K562 (cell line): ENCODE measurements at regions not wholly inside any gene's neighbourhood (a gene's known extent, or its start where the extent isn't known, plus 50 kb on each side); places are given as distances from the start of the nearest gene placed in this dataset.

Experiments
- BRD9 ChIP-seq: fragments of 450-650 bp; IDR thresholded peaks from 2 replicates; pipeline ENCODE4 v1.6.1; 2018; ENCODE audit warnings: low read depth; ENCODE audit not compliant: partially characterized antibody
- CBX3 ChIP-seq, 2 experiments: IDR thresholded peaks; 1 replicate in 1 of 2; 2 replicates in 1 of 2; pipeline ENCODE4 v1.6.1; 2012; ENCODE audit warnings: inconsistent platforms in 2 of 2, low read length in 2 of 2, borderline replicate concordance in 1 of 2, control low read depth in 1 of 2
- CREB3L1 ChIP-seq: fragments of 450-650 bp; IDR thresholded peaks from 2 replicates; pipeline ENCODE4 v1.6.1; 2014; ENCODE audit warnings: low read depth, mild to moderate bottlenecking, moderate library complexity, borderline replicate concordance
- ETS2 ChIP-seq: IDR thresholded peaks from 2 replicates; pipeline ENCODE4 v1.6.1; 2016; ENCODE audit warnings: borderline replicate concordance, missing genetic modification characterization, mild to moderate bottlenecking, moderate library complexity, missing compliant biosample characterization; ENCODE audit not compliant: poor library complexity, severe bottlenecking
- GATA2 ChIP-seq: sonication (generic); formaldehyde crosslinking; IDR thresholded peaks from 2 replicates; pipeline ENCODE4 v1.4.0; 2020; ENCODE audit warnings: mild to moderate bottlenecking, missing genetic modification reagents
- L3MBTL2 ChIP-seq: fragments of 450-650 bp; IDR thresholded peaks from 2 replicates; pipeline ENCODE4 v1.6.1; 2016; ENCODE audit warnings: mild to moderate bottlenecking, moderate library complexity
- MEF2A ChIP-seq: IDR thresholded peaks from 2 replicates; pipeline ENCODE4 v1.6.1; 2011; ENCODE audit warnings: low read depth, mild to moderate bottlenecking, low read length, moderate library complexity; ENCODE audit not compliant: control insufficient read depth
- MEIS2 ChIP-seq: fragments of 450-650 bp; IDR thresholded peaks from 2 replicates; pipeline ENCODE4 v1.6.1; 2014; ENCODE audit warnings: mild to moderate bottlenecking; ENCODE audit not compliant: partially characterized antibody
- NEUROD1 ChIP-seq: fragments of 150-350 bp; IDR thresholded peaks from 2 replicates; pipeline ENCODE4 v1.6.1; 2014; ENCODE audit warnings: borderline replicate concordance, low read length, low read depth; ENCODE audit not compliant: partially characterized antibody
- PCBP1 ChIP-seq: fragments of 200-400 bp; formaldehyde crosslinking; IDR thresholded peaks from 2 replicates; pipeline ENCODE4 v1.6.1; 2018; ENCODE audit warnings: mild to moderate bottlenecking, low read depth, low read length; ENCODE audit not compliant: poor library complexity, severe bottlenecking
- RAD21 ChIP-seq, 2 experiments: fragments of 250-450 bp in 1 of 2; fragments of 450-650 bp in 1 of 2; sonication (Bioruptor Pico) in 1 of 2; formaldehyde crosslinking in 1 of 2; IDR thresholded peaks in 1 of 2; conservative IDR thresholded peaks in 1 of 2; 2 replicates each; pipeline versions ENCODE4 v1.4.0 to v1.8.0; 2020 to 2022; ENCODE audit warnings: mild to moderate bottlenecking in 2 of 2, moderate library complexity in 1 of 2
- SMAD2 ChIP-seq: fragments of 150-350 bp; IDR thresholded peaks from 2 replicates; pipeline ENCODE4 v1.6.1; 2014; ENCODE audit warnings: low read depth, mild to moderate bottlenecking, low read length
- SNAPC5 ChIP-seq: fragments of 250-450 bp; sonication (Bioruptor Pico); IDR thresholded peaks from 2 replicates; pipeline ENCODE4 v1.8.0; 2021; ENCODE audit warnings: moderate library complexity, mild to moderate bottlenecking, inconsistent platforms
- TCF15 ChIP-seq: fragments of 250-450 bp; sonication (Bioruptor Pico); IDR thresholded peaks from 2 replicates; pipeline ENCODE4 v1.8.0; 2022; ENCODE audit warnings: moderate library complexity, mild to moderate bottlenecking, inconsistent platforms
- ZFX ChIP-seq: sonication (generic); formaldehyde crosslinking; IDR thresholded peaks from 2 replicates; pipeline ENCODE4 v1.8.0; 2022; ENCODE audit warnings: mild to moderate bottlenecking, missing genetic modification reagents, moderate library complexity
- ZNF143 ChIP-seq: sonication (generic); formaldehyde crosslinking; IDR thresholded peaks from 2 replicates; pipeline ENCODE4 v1.9.0; 2022; ENCODE audit warnings: mild to moderate bottlenecking, missing genetic modification reagents
- ZNF398 ChIP-seq: fragments of 250-450 bp; sonication (Bioruptor Pico); IDR thresholded peaks from 2 replicates; pipeline ENCODE4 v1.8.0; 2021; ENCODE audit warnings: moderate library complexity, mild to moderate bottlenecking, inconsistent platforms
- ZNF507 ChIP-seq: conservative IDR thresholded peaks from 2 replicates; pipeline ENCODE4 v1.6.1; 2017; ENCODE audit warnings: missing genetic modification characterization, missing compliant biosample characterization
- TF ChIP-seq, protein P1 (sequence below): sonication (generic); formaldehyde crosslinking; IDR thresholded peaks from 2 replicates; pipeline ENCODE4 v1.9.0; 2022; ENCODE audit warnings: mild to moderate bottlenecking, missing genetic modification reagents
- TF ChIP-seq, protein P2 (sequence below): sonication (generic); formaldehyde crosslinking; IDR thresholded peaks from 2 replicates; pipeline ENCODE4 v1.8.1; 2023; ENCODE audit warnings: mild to moderate bottlenecking, missing genetic modification reagents

DNA sequence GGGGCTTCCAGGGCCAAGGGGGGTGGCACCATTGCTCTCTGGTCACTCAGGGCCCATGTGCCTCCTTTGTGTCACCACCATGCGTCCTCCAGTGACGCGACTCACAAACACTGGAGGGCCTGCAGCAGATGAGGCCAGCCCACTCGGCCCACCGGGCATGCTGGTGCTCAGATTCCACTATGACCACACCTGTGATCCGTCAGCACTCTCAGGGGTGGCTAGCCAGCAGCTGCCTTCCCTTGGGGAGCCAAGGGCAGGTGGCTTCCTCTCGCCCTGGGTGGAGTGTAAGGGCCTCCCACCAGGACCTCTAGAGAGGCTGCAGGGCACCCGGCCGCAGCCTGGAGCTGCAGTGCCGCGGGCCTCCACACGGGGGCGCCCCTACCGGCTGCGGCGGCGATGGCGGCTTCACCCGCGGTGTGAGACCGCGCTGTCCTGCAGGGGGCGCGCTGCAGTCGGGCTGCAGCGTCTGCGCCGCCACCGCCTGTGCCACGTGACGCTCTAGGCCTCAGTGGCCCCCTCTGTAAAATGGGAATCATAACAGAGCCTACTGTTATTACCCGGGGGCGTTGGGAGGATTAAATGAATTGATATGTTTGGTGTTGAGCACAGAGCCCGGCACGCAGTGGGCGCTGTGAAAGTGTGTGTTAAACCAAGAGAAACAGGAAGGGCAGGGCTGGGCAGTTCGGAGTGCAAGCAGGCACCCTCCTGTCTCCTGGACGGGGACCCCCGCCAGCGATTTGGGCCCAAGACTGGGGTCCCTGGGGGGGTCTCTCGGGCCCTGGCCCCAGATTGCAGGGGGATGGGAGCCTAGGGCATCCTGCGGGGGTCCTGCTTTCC lies 192.4 kb upstream of the GSE1 start (continued):
- TF ChIP-seq PCBP1 (peak; percentile 81), SMAD2 (0 out of 2 replicates have a peak, but pooled peaks have one; percentile 74), CREB3L1 (peak; percentile 87), ZFX (CRISPR knock-in tag) (peak; percentile 75), SNAPC5 (CRISPR knock-in tag) (no peak), RAD21 (CRISPR knock-in tag; conservative IDR thresholded peaks at IDR 0.05 in 1 of 2, IDR thresholded peaks at IDR 0.05 in 1 of 2) (peak; percentile 98 to 99), CBX3 (IDR thresholded peaks at IDR 0.05; ENCODE audit: borderline replicate concordance in 1 of 2, low read length in 2 of 2) (peak in 1 of 2 experiments; percentile 97; a peak in 2 of 3 replicates), TCF15 (CRISPR knock-in tag) (no peak), BRD9 (peak; percentile 46), L3MBTL2 (peak; percentile 83), GATA2 (CRISPR knock-in tag) (no peak), ZNF507 (tag) (no peak), ZNF143 (CRISPR knock-in tag) (no peak), MEF2A (no peak), ETS2 (tag) (no peak), NEUROD1 (peak; percentile 39), MEIS2 (no peak), ZNF398 (no peak)
- TF ChIP-seq, protein P1, sequence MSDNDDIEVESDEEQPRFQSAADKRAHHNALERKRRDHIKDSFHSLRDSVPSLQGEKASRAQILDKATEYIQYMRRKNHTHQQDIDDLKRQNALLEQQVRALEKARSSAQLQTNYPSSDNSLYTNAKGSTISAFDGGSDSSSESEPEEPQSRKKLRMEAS (CRISPR knock-in tag): peak; percentile 93
- TF ChIP-seq, protein P2, sequence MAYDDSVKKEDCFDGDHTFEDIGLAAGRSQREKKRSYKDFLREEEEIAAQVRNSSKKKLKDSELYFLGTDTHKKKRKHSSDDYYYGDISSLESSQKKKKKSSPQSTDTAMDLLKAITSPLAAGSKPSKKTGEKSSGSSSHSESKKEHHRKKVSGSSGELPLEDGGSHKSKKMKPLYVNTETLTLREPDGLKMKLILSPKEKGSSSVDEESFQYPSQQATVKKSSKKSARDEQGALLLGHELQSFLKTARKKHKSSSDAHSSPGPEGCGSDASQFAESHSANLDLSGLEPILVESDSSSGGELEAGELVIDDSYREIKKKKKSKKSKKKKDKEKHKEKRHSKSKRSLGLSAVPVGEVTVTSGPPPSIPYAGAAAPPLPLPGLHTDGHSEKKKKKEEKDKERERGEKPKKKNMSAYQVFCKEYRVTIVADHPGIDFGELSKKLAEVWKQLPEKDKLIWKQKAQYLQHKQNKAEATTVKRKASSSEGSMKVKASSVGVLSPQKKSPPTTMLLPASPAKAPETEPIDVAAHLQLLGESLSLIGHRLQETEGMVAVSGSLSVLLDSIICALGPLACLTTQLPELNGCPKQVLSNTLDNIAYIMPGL (CRISPR knock-in tag): peak; percentile 95
